ENCODE measurements at regions not wholly inside any gene's neighbourhood (a gene's known extent, or its start where the extent isn't known, plus 50 kb on each side); places are given as distances from the start of the nearest gene placed in this dataset.

- DNase-seq: no peak
Observed at GRCh38 chr1:112267206-112267605, 128.8 kb upstream of the CTTNBP2NL start.

DNA sequence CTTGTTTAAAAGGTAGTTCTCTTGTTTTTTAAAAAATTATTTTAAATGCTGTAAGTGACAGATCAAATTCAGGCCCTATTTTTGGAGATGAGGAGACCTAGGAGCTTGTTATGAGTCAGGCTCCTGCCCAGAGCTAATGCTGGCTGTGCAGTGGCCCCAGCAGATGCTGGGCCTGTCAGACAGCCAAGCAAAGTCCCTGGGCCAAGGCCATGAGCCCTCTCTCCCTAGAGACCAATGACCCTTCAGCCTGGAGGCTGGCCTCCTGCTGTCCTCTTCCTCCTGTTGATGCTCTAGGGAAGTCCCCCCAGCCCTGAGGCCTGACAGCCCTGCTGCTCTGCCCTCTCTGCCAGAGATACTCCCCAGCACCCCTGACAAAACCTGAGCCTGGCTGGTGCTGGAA, 128.1 kb upstream of the CTTNBP2NL start:
- DNase-seq: no peak

DNA sequence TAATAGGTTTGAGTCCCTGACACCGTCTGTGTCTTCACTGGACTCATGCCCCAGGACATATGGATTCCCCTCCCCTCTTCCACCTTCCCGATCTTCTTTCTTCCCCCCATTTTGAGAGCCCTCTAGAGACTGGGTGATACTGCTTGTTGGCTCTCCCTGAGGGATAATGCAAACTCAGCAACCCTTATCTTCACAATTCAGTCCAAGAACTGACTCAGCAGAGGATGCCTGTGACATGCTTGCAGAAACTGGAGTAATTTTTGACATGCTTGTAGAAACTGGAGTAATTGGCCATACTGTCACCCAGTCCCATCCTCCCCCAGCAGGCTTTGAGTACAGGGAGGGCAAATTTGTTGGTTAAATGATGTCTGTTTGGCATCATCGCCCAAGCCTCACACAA, 127.6 kb upstream of the CTTNBP2NL start:
- DNase-seq: no peak

DNA sequence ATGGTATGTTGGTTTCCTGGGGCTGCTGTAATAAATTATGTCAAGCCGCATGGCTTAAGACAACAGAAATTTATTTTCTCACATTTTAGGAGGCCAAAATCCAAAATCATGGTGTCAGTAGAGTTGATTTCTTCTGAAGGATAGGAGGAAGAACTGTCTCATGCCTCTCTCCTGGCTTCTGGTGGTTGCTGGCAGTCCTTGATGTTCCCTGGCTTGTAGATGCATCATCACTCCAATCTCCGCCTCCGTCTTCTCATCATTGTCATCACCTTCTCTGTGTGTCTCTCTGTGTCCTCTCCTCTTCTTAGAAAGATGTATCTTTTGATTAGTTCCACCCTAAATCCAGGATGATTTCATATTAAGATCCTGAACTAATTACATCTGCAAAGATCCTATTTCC, 124.7 kb upstream of the CTTNBP2NL start:
- no peak for DNase-seq

DNA sequence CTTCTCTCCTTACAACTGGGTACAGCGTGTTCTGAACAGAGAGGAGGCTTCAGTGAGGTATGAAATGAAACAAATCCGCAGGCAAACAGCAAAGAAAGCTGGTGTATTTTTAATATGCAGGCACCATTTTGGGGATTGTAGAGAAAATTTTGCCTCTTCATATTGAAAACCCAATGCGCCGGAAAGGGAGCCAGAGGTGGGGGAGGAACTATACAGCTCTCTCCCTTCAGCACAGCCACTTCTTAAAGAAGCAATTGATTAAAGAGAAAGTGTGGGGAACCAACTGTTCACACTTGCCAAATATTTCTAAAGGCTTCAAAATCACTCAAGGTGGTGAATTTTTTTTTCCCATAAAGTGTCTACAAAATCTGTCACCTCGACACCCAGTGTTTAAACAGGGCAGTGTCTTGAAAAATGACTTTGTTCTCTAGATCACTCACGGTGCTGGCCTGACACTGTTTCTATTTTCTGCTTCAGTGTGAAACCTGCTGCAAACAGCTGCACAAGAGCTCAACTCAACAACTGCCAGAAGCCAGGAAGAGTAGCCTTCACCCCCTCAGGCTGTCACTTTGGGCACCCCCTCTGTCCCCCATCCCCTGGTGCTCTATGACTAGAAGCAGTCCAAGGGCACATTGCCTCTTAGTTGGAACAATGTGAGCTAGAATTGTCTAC, 123.8 kb upstream of the CTTNBP2NL start:
- DNase-seq: no peak

DNA sequence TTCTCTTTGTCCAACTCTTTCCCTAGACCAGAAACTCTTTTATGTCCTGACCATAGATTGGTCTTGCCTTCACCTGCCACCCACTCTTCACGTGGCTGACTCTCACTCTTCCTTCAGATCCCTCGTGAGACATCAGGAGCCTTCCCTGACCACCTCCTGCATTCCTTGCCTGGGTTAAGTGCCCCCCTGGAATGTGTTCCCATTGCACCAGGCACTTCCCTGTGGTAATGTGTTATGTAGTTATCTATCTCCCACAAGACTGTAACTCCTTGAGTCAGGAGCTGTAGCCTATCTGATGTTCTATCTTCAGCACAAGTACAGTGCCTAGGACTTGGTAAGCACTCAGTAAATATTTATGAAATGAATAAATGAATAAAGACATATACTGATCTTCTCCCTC, 111.2 kb upstream of the CTTNBP2NL start:
- DNase-seq: no peak

DNA sequence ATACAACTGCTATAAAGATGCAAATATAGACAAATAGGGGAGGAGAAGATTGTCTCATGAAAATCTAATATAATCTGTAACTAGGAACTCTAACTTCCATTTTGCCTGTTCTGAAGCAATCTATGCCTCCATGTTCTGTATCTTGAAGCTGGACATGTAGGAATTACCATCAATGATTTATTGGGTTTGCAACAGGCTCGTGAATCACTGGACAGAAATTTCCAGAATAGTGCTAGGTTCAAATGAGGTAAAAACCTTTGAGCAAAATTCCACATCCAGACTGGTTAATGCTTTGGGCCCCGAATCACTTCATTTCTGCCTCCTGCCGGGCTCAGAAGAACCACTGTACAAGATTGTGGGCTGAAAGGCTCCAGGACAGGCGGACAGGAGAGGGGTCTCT, 110.7 kb upstream of the CTTNBP2NL start:
- no peak for DNase-seq

DNA sequence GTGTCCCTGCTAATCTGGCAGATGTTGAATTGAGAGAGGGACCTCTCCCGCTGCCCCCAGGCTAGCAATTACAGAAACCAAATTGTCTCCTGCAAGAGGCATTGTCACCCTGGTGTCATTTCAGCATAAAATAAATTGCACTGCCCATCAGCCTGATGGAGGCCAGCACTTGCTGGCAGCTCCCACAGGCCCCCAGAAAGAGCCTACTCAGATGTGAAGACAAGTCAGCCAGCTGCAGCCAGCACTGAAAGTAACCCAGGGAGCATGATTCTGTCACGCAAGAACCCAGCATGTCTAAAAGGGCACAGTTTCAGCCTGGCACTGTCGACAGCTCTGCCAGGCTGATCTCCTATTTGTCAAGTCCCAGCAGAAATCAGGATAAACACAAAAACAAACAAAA, 110.3 kb upstream of the CTTNBP2NL start:
- no peak for DNase-seq

- DNase-seq: no peak
Observed at GRCh38 chr1:112296908-112297307, 99.1 kb upstream of the CTTNBP2NL start.

DNA sequence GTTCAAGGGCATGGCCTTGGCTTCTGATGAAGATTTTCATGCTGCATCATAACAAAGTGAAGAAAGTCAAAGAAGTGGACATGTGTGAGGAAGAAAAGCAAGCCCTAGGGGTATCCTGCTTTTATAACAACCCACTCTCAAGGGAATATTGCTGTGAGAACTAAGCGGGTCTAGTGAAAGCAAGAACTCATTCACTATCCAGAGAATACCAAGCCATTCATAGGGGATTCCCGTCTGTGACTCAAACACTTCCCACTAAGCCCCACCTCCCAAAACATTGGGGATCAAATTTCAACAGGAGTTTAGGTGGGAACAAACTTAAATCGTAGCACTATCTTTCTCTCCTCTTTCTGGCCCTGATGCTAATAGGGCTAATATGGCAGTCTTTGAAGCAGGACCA, 98.5 kb upstream of the CTTNBP2NL start:
- no peak for DNase-seq

DNA sequence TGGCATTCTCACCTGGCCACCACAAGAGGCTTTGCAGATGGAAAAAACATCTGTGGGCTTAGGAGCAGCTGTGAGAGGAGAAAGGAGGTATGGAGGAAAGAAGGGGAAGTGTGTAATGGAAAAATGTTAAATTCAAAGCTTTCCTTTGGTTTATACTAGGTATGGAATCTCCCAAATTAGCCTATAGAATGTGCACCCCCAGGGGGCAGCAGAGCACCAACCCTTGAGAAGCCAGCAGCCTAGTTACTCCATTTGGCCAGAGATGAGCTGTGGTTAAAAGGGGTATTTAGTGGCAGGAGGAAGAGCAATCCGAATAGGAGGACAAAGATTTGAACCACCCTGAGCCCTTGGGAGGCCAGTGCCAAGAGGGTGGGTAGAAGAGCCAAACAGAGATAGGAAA, 97.5 kb upstream of the CTTNBP2NL start:
- no peak for DNase-seq

GRCh38 chr1:112304126-112304525, 91.9 kb upstream of the CTTNBP2NL start:
- DNase-seq: no peak

DNA sequence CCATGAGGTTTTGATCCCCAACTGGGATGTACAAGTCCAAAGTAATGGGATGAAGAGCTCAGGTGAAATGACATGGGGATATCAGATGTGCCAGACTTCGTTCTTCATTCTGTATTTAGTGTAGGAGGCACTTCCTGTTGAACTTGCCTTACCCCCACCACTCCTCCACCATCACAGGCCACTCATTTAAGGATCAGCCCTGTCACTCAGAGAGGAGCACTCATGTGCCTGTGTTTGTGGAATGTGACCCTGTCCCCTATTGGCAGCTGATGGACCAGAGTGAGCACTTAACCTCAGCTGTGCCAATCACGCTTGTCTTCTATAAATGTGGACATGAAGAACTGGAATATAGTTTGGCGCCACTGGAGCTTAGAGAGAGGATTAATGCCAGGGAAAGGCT, 91.4 kb upstream of the CTTNBP2NL start:
- no peak for DNase-seq

- no peak for DNase-seq
Observed at GRCh38 chr1:112307930-112308591, 88.0 kb upstream of the CTTNBP2NL start.

GRCh38 chr1:112308716-112309115, 87.3 kb upstream of the CTTNBP2NL start:
- no peak for DNase-seq

DNA sequence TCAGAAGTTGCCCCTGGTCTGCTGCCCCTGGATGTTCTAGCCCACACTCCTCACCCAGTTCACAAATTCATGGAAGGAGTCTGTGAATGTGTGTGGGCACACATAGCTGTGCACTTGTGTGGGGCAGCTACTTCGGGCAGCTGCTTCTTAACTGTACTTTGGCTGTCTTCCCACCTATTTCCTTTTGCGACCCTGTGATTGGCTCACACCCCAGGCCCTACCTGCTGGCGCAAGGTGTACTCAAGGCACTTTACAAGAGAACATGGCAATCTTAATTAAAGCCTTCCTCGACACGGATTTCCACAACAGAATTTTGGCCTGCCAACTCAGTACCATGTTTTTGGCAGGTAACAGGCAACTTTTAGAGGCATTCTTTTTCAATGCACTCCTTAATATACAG, 86.5 kb upstream of the CTTNBP2NL start:
- no peak for DNase-seq

DNA sequence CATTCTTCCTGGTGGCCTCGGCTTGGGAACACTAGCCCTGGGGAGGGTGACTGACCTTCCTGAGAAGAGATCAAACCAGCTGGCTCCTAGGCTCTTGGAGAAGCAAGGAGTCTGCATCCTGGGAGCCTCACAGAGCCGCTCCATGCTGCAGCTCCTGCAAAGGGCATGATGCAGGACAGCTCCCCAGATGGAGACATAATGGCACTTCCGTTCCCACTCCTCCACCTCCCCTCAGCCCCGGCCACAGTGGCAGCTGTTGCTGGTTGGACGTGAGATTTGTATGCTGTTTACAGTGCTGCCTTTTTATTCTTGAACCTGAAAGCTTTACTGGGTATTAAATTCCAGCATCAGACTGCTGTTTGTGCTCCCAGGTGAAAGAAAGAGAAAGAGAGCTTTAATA, 83.7 kb upstream of the CTTNBP2NL start:
- no peak for DNase-seq

GRCh38 chr1:112312879-112313278, 83.1 kb upstream of the CTTNBP2NL start:
- no peak for DNase-seq

- DNase-seq: no peak
Observed at GRCh38 chr1:112316254-112316913, 79.6 kb upstream of the CTTNBP2NL start.

DNA sequence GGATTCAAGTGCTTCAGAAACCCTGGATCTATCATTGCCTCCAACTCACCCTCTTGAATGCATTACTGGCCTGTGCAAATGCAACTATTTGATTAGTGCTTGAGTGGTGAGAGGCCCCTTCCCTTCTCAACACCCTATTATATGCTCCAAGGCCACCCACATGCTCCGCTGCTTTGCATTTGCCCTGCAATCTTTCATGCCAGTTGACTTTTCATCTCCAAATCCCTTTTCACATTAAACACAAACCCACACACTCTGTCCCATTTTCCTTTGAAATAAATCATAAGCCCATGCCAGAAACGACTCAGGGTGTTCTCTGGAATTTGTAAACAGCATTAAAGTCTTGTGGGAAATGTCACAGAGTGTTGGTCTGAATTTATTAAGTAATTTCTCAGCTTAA, 78.9 kb upstream of the CTTNBP2NL start:
- DNase-seq: no peak

DNA sequence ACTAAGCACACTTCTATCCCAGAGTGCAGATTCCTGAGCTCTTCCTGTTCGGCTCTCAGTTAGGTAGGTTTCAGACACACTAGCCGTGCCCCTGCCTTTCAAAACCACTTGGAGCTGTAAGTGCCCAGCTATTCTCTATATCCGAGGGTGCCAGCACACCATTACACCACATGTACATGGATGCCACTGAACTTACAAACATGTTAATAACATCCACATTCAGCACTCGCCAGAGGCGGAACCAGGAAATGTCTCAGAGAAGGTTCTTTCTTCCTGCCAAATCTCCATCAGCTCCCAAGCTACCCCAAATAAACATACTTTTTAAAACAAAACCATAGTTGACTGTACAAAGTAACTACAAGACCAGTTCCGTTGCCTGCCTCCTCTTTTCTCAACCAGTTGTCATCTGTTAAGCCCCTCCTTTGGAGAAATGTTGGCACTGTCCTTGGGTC, 78.4 kb upstream of the CTTNBP2NL start:
- no peak for DNase-seq

DNA sequence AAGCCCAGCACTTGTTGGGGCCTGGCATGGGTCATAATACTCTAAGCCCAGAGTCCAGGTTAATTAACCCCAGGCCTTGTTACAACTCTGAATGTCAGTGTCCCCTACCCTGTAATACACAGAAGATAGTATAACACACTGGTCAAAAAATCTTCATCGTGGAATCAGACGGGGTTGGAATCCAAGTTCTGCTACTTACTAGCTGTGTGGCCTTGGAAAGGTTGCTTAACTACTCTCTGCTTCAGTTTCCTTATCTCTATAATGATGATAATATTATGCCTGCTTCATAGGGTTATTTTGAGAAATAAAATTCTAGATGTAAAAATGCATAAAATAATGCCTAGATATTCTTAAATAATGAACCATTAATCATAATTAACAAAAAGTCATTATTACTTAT, 77.8 kb upstream of the CTTNBP2NL start:
- DNase-seq: no peak

DNA sequence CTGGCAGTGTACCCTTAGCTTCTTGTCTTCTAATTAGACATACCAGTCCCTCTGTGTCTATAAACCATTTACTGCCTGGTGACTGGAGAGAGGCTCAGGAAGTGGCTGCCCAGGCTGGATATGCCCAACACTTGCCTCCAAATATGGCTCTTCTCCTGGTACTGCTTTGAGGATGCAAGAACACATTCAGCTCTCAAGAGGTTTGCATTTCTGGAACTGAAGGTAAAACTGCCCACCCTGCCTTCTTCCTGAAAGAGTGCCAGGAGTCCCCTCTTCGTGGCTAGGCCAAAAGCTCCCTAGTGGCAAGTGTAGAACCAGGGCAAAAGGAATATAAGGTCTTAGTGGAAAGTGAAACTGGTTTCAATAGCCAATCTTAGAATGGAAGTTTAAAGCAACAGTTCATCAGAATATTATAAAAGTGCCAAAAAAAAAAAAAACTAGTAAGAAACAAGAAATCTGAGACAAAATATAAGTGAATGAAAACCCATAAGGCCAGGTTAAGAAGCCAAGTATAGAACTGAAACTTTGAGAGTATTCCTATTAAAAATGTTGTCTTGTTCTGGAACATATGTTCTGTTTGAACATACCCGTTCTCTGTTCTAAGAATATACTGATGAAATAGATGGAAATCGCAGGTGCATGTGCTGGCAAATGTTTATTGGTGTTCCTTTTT, 77.2 kb upstream of the CTTNBP2NL start:
- no peak for DNase-seq

All from activated CD8-positive, alpha-beta memory T cell treated with anti-CD3 and anti-CD28 coated beads, Interleukin-2, amount 50 U/mL, for 48 hours (primary cell).